Peyer's patch (tissue), 4 donors: ENCODE measurements at regions not wholly inside any gene's neighbourhood (a gene's known extent, or its start where the extent isn't known, plus 50 kb on each side); places are given as distances from the start of the nearest gene placed in this dataset.

Experiments
- CTCF ChIP-seq, 6 experiments: fragments of 450-650 bp in 4 of 6; fragments of 200-600 bp in 2 of 6; sonication (generic) in 1 of 6; IDR thresholded peaks; one replicate each; pipeline ENCODE4 v1.5.1; 2017 to 2019; ENCODE audit warnings: antibody characterized with exemption in 6 of 6, mild to moderate bottlenecking in 3 of 6, moderate library complexity in 1 of 6
- POLR2A ChIP-seq, 2 donors: fragments of 450-650 bp; IDR thresholded peaks; one replicate each; pipeline ENCODE4 v1.5.1; 2017; ENCODE audit warnings: antibody characterized with exemption in 2 of 2, mild to moderate bottlenecking in 2 of 2, moderate library complexity in 2 of 2

GRCh38 chr21:24730661-24731060, 876.6 kb downstream of the MRPL39 start:
- TF ChIP-seq CTCF (IDR thresholded peaks at IDR 0.05) = no peak
- no peak for TF ChIP-seq POLR2A (IDR thresholded peaks at IDR 0.05)
